ENCODE measurements at regions not wholly inside any gene's neighbourhood (a gene's known extent, or its start where the extent isn't known, plus 50 kb on each side); places are given as distances from the start of the nearest gene placed in this dataset.

DNA sequence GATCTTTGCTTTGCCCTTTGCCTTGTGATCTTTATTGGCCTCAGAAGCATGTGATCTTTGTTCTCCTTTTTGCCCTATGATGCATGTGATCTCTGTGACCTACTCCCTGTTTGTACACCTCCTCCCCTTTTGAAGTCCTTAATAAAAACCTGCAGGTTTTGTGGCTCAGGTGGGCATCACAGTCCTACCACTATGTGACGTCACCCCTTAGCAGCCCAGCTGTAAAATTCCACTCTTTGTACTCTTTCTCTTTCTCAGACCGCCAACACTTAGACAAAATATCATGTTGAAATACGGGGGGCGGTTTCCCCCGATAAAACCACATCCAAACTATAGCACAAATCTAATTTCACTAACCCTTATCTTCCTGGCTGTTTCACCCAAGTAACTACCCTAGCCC is 76.7 kb upstream of the RAPGEF4 start:
- no peak for DNase-seq (ENCODE audit: low spot score)

DNA sequence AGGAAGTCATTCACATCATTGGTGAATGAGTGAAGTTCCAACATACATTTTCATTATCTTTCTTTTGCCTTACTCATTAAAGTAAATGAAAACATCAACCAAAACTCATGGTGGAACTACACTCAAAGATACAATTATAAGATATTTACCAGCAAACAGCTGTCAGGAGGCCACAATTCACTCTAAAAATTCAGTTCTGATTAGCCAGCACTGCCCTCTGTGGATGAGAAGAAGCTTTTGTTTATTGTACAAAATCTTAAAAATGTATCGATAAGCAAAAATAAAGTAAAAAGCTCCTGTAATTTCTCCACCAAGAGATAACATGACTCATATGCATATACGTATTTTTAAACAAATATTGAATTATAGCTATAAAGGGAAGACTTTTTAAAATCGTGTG is 73.5 kb upstream of the RAPGEF4 start:
- no peak for DNase-seq (ENCODE audit: low spot score)

DNA sequence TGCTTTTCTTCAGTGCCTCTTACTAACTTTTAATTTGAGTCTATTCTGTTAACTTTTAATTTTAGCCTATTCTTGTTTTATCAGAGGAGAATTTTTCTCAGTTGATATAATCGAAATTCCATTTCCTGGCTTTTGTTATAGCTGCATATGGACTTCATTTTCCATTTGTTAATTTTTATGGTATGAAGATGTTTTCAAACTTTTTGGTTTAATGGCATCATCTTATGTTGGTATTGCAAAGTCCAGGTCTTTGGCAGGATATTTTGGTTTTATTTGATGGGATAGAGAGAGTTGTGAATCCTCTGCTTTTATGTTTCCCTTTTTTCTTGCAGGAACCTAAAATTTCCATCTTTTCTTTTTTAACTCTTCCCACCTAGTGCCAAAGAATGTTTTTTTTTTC is 70.9 kb upstream of the RAPGEF4 start:
- DNase-seq (ENCODE audit: low spot score): no peak

DNA sequence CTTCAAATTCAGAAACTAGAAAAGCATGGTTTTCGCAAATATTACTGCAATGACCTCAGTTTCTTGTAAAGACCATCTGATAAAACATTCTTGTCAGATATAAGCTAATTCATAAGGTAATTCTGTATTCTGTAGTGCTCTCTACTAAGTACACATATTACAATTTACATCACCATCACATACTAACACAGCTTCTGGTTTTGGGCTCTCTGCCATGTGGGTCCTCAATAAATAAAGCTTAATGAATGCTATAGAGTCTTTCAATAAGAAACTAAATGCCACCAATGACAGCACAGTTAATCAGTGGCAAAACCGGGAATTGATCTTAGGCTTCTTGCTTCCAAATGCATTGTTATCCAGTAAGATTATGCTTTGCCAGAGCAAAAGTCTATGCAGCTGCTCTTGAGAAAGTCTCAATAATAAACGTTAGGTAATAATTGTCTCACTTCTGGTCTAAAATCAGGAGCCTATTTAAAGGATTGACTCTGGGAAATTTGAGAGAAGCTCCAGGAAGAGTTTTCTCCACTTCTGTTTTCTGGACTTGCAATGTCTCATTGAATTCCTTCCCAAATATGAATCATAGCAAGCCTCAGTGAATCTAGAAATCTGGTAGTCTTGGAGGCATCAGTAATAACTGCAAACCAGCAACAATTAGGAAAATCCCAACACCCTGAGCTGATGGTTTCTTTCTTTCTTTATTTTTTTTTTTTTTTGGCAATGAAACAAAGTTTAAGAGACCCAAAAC is 67.9 kb upstream of the RAPGEF4 start:
- no peak for DNase-seq (ENCODE audit: low spot score)

DNA sequence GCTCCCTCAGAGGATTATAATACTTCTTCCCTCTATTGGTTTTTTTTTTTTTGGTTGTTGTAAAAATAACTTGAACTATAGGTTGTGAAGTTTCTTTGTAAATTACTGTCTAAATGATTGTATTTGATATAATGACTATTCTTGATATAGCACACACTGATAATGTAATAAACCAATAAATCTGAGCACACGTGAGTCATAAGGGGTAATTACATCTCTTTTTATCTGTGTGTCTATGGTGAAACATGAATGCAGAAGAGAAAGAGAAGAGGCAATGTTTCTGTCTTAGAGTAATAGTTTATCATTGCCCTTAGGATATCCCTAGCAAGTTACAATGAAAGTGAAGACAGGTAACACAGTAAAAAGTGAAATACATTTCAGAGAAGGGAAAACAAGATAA is 64.1 kb upstream of the RAPGEF4 start:
- DNase-seq (ENCODE audit: low spot score): no peak

DNA sequence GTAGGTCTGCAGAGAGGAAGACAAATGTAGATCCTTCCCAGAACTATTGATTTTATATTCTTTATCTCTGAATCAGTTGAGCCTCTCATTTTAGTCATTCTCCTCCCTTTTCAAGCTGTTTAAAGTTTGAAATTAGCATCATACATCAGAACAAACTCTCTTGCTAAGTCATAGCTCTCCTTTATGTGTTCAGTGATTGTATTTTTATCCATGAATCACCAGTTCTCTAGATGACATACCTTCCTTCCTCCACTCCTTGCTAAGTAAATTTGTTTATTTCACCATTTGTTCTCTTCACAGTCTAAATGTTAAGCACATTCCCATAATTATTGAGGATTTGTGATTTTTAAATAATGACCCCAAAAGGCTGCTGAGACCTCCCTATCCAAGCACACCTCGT is 63.5 kb upstream of the RAPGEF4 start:
- DNase-seq (ENCODE audit: low spot score): no peak

DNA sequence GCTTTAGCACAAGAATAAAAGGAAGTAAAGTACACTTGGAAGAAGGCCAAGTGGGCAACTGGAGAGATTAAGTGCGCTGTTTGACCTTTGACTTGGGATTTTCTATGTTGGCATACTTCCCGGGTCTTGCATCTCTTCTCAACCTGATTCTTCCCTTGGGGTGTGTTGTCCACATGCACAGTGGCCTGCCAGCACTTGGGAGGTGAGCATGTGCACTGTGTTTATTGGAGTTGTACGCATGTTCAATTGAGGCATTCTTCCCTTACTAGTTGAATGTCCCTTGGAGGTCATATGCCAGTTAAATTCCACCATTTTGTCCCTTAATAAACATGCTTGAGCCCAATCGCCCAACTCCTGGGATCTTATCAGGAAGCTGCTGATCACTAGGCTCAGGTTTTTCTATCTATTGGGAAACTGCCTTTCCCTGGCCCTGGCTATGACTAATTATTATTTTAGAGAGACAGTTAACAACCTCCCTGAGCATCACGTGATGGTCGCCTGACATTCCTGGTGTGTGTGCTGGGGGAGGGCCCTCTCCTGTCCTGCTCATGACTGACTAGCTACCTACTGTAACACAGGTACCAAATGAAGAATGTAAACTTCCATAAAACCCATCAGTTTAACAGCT is 62.5 kb upstream of the RAPGEF4 start:
- no peak for DNase-seq (ENCODE audit: low spot score)

DNA sequence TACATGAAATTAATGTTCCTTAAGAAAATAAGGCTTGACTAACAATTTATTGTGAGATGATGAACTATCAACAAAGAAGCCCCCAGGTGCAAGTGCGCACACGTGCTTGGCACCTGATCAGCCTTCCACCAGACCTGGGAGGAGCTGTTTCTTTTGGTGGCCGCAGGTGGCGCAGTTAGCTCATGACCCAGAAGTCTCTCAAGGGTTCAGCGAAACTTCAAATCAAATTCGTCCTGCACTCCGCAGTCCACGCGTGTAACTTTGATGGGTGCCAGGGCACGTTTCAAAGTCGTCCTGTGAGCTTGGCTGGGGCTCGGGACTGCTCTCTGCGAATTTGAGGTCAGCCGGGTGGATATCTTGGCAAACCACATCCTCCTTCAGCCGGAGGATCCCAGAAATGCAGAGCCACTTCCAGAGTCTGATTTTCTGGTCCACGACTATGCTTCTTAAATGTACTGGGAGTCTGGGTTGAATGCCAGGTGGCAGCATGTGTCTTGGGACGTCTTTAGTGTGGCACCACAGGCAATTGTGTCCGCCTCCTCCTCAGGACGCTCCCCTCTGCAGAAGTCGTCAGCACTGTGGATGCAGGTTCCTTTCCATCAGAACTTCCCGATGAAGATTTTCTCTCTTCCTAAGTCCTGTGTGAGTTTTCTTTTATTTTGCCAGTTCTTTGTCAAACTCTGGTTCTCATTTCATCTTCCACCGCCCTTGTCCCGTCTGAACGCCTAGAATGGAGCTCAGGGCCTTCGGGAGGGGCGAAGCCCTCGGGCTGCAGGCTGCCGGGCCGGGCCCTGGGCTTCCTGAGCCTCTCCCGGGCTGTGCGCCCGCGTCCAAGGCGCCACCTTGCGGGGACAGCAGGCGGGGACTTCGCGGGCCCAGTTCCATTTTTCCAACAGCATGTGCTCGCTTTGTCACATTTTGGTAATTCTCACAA is 61.3 kb upstream of the RAPGEF4 start:
- DNase-seq (ENCODE audit: low spot score): peak; percentile 9

DNA sequence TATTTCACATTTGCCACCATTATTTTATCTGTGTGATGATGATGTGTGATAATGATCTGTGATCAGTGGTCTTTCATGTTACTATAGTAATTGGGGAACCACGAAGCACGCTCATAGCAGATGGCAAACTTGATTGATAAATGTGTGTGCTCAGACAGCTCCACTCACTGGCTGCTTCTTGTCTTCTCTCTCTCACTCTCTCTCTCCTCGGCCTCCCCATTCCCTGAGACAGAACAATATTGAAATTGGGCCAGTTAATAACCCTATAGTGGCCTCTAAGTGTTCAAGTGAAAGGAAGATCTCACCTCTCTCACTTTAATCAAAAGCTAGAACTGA is 60.7 kb upstream of the RAPGEF4 start:
- no peak for DNase-seq (ENCODE audit: low spot score)

DNA sequence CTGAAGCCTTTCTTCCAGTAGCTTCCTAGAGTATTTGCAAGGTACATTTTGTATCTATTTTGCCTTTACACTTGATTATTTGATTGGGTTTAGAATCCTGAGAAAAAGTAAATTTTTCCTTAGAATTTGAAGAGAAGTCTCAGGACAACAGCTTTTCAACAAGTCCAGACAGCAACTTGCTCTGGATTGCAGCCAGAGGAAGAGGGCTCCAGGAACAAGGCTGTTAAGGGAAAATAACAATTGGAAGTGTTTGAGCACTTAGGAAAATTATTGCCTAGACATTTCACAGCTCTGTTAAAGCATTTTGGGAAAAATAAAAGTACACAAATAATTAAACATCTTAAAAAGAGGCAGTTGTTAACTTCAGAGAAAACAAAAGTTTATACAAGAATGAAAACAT is 58.3 kb upstream of the RAPGEF4 start:
- no peak for DNase-seq (ENCODE audit: low spot score)

DNA sequence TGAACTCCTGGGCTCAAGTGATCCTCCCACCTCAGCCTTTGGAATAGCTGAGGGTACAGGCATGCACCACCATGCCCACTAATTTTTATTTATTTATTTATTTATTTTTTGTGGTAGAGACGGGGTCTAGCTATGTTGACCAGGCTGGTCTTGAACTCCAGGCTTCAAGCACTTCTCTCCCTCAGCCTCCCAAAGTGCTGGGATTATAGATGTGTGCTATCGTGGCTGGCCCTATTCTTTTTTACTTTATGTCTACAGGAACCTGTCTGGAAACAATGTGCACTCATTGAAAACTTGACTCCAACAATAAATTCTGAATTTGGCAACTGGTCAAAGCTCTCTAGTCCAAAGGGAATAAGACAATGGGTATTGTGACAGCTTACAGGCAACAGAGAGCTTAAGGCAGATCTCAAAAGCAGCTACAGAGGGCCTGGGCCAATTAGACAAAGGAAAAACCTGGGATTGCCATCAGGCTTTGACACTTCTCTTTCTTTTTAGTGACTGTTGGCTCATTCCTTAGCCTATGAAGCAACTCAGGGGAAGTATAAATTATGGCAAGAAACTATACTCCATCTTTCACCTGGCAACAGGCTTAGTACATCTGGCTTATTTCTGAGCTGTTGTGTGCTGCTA is 55.1 kb upstream of the RAPGEF4 start:
- DNase-seq (ENCODE audit: low spot score): peak; percentile 2

DNA sequence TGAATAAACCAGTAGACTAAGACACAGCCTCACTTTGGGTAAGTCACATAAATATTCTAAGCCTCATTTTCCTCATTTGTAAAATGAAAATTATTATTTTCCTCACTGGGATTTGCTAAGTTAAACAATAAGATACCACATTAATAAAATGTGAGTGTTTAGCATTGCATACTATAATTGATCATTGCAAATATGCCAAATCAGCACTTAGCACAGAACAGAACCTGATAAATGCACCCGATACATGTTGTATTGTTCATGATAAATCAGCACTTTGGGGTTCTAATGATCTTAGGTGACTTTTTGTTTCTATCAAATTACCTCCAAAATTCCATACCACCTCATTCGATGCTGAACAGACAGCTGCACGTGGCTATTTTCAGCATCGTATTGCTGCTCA is 50.2 kb upstream of the RAPGEF4 start:
- DNase-seq (ENCODE audit: low spot score): no peak
